IMR-90 (cell line): ENCODE measurements at regions not wholly inside any gene's neighbourhood (a gene's known extent, or its start where the extent isn't known, plus 50 kb on each side); places are given as distances from the start of the nearest gene placed in this dataset.

Source experiments
- ATAC-seq: fragments of 200-7000 bp; cut with Tn5 transposase; 2 replicates; pipeline ENCODE4 v1.9.1; 2020; ENCODE audit warnings: low read depth, mild to moderate bottlenecking, moderate library complexity
- BruUV-seq: library from RNA; stranded (reverse); fragments of 400-500 nt; replicated peaks from 2 replicates; lab custom pipeline; 2021; lab: Mats Ljungman, UMichigan
- CTCF ChIA-PET: fragments of 300-600 bp; formaldehyde crosslinking; extraction: SDS; loops from one replicate; lab custom pipeline; 2021; ENCODE audit warnings: antibody characterized with exemption; lab: Yijun Ruan, JAX
- POLR2A ChIA-PET: fragments of 300-600 bp; sonication (Branson Sonifier 250); formaldehyde crosslinking; loops from one replicate; lab custom pipeline; 2022; ENCODE audit warnings: antibody characterized with exemption; ENCODE audit not compliant: unreplicated experiment; lab: Charles Lee
- DNase-seq: peaks from one replicate; pipeline ENCODE4 v3.0.0; 2013
- H2AFZ ChIP-seq: replicated peaks from 2 replicates; pipeline ENCODE3; 2013; ENCODE audit warnings: low read length, mild to moderate bottlenecking; ENCODE audit not compliant: poor library complexity
- H2AK5ac ChIP-seq: 2 replicates; pipeline ENCODE4 v1.6.1; 2013; ENCODE audit warnings: low read depth, low read length, inconsistent platforms
- H2AK9ac ChIP-seq: replicated peaks from 2 replicates; pipeline ENCODE3; 2013; ENCODE audit warnings: mild to moderate bottlenecking, low read depth, low read length, moderate library complexity; ENCODE audit not compliant: poor library complexity
- H2BK120ac ChIP-seq: 2 replicates; pipeline ENCODE4 v1.6.1; 2013; ENCODE audit warnings: low read depth, low read length, inconsistent platforms
- H2BK15ac ChIP-seq: 3 replicates; pipeline ENCODE4 v1.6.1; 2013; ENCODE audit warnings: low read depth, low read length, inconsistent platforms
- H2BK20ac ChIP-seq: 2 replicates; pipeline ENCODE4 v1.6.1; 2013; ENCODE audit warnings: low read depth, mild to moderate bottlenecking, inconsistent platforms, low read length, moderate library complexity
- H2BK5ac ChIP-seq: 2 replicates; pipeline ENCODE4 v1.6.1; 2013; ENCODE audit warnings: mild to moderate bottlenecking, low read depth, low read length, inconsistent platforms; ENCODE audit not compliant: poor library complexity, severe bottlenecking
- H3K14ac ChIP-seq: replicated peaks from 2 replicates; pipeline ENCODE4 v1.6.1; 2013; ENCODE audit warnings: low read depth, low read length, inconsistent platforms
- H3K18ac ChIP-seq: 2 replicates; pipeline ENCODE4 v1.6.1; 2013; ENCODE audit warnings: low read depth, low read length, control low read depth
- H3K23ac ChIP-seq: 2 replicates; pipeline ENCODE4 v1.6.1; 2013; ENCODE audit warnings: low read depth, low read length, inconsistent platforms
- H3K27ac ChIP-seq: 2 replicates; pipeline ENCODE4 v1.5.1; 2013; ENCODE audit warnings: mild to moderate bottlenecking, control low read depth, low read length; ENCODE audit not compliant: insufficient read depth
- H3K27me3 ChIP-seq: 2 replicates; pipeline ENCODE4 v1.6.1; 2013; ENCODE audit warnings: low read length; ENCODE audit not compliant: control insufficient read depth, insufficient read depth
- H3K36me3 ChIP-seq: 2 replicates; pipeline ENCODE4 v1.6.1; 2013; ENCODE audit warnings: low read length, mixed read lengths; ENCODE audit not compliant: control insufficient read depth, insufficient read depth
- H3K4ac ChIP-seq: 2 replicates; pipeline ENCODE4 v1.6.1; 2013; ENCODE audit warnings: low read depth, low read length, inconsistent platforms
- H3K4me1 ChIP-seq: 2 replicates; pipeline ENCODE4 v1.6.1; 2013; ENCODE audit warnings: low read length, mixed read lengths; ENCODE audit not compliant: control insufficient read depth, insufficient read depth
- H3K4me2 ChIP-seq: 2 replicates; pipeline ENCODE4 v1.6.1; 2013; ENCODE audit warnings: low read depth, mild to moderate bottlenecking, control low read depth, low read length, moderate library complexity
- H3K4me3 ChIP-seq: 2 replicates; pipeline ENCODE4 v1.5.1; 2013; ENCODE audit warnings: low read depth, mild to moderate bottlenecking, control low read depth, low read length, moderate library complexity; ENCODE audit not compliant: insufficient read depth
- H3K56ac ChIP-seq: 2 replicates; pipeline ENCODE4 v1.6.1; 2013; ENCODE audit warnings: low read length, inconsistent platforms; ENCODE audit not compliant: insufficient read depth; ENCODE audit errors: extremely low read depth
- H3K79me1 ChIP-seq, 2 experiments: 2 replicates each; pipeline ENCODE4 v1.6.1; 2013; ENCODE audit warnings: low read length in 2 of 2, inconsistent platforms in 1 of 2, low read depth in 1 of 2
- H3K9ac ChIP-seq: 2 replicates; pipeline ENCODE4 v1.6.1; 2013; ENCODE audit warnings: low read depth, low read length, control low read depth
- H3K9me1 ChIP-seq: 2 replicates; pipeline ENCODE4 v1.6.1; 2013; ENCODE audit warnings: low read length, inconsistent platforms; ENCODE audit not compliant: insufficient read depth
- H3K9me3 ChIP-seq: 2 replicates; pipeline ENCODE4 v1.6.1; 2013; ENCODE audit warnings: low read length; ENCODE audit not compliant: control insufficient read depth, insufficient read depth
- H4K20me1 ChIP-seq: 2 replicates; pipeline ENCODE4 v1.6.1; 2013; ENCODE audit warnings: low read length, inconsistent platforms; ENCODE audit not compliant: insufficient read depth
- H4K5ac ChIP-seq: 2 replicates; pipeline ENCODE4 v1.6.1; 2013; ENCODE audit warnings: mild to moderate bottlenecking, low read depth, low read length, control low read depth
- H4K8ac ChIP-seq, 2 experiments: 2 replicates each; pipeline ENCODE4 v1.6.1; 2013; ENCODE audit warnings: low read depth in 2 of 2, low read length in 2 of 2, control low read depth in 1 of 2, inconsistent platforms in 1 of 2
- H4K91ac ChIP-seq: 2 replicates; pipeline ENCODE4 v1.6.1; 2013; ENCODE audit warnings: low read depth, low read length, inconsistent platforms; ENCODE audit not compliant: insufficient read depth
- BHLHE40 ChIP-seq: fragments of 150-350 bp; IDR thresholded peaks from 2 replicates; pipeline ENCODE4 v1.6.1; 2016; ENCODE audit warnings: mild to moderate bottlenecking, low read depth, low read length
- CHD1 ChIP-seq: IDR thresholded peaks from 2 replicates; pipeline ENCODE4 v1.6.1; 2012; ENCODE audit warnings: low read depth, low read length, improper control_type of control experiment
- ELK1 ChIP-seq: fragments of 150-350 bp; IDR thresholded peaks from 2 replicates; pipeline ENCODE4 v1.6.1; 2016; ENCODE audit warnings: low read depth, mild to moderate bottlenecking, low read length, moderate library complexity, borderline replicate concordance
- MAZ ChIP-seq: IDR thresholded peaks from 2 replicates; pipeline ENCODE4 v1.6.1; 2012; ENCODE audit warnings: low read depth, mild to moderate bottlenecking, low read length, improper control_type of control experiment, moderate library complexity, borderline replicate concordance
- MXI1 ChIP-seq: IDR thresholded peaks from 2 replicates; pipeline ENCODE4 v1.6.1; 2012; ENCODE audit warnings: low read depth, mild to moderate bottlenecking, low read length, moderate library complexity, borderline replicate concordance
- USF2 ChIP-seq: fragments of 150-350 bp; IDR thresholded peaks from 2 replicates; pipeline ENCODE4 v1.6.1; 2017; ENCODE audit warnings: mild to moderate bottlenecking, antibody characterized with exemption, low read length, low read depth
- WGBS, 2 experiments: methylation state at CpG; one replicate each; pipeline versions ENCODE4 v1.1.5 to v1.1.7; 2013; ENCODE audit warnings: missing lambda C conversion rate in 2 of 2; ENCODE audit not compliant: insufficient read length in 1 of 2; ENCODE audit errors: extremely low coverage in 2 of 2; 5-methylcytosine and 5-hydroxymethylcytosine counted together
- dilution Hi-C: fragments of 300-500 bp; cut with HindIII; formaldehyde crosslinking; loops from one replicate; pipeline ENCODE4 v1.14.3; 2018; ENCODE audit warnings: low sequenced_read_pairs; ENCODE audit not compliant: unreplicated experiment
- in situ Hi-C: fragments of 300-500 bp; cut with MboI; formaldehyde crosslinking; loops from 3 replicates; pipeline ENCODE4 v1.14.3; 2019; ENCODE audit warnings: low sequenced_read_pairs, inconsistent platforms, mixed read lengths
- intact Hi-C: fragments of 100-400 bp; cut with micrococcal nuclease; formaldehyde crosslinking; loops from 2 replicates; pipeline ENCODE4 v1.10.0; 2022

- H4K8ac ChIP-seq: no peak overlapping the region
- DNase-seq: peak; percentile 31
- no peak overlapping the region for H4K5ac ChIP-seq
- H3K4me2 ChIP-seq: no peak overlapping the region
- no peak overlapping the region for H2BK5ac ChIP-seq
- H2BK20ac ChIP-seq: no peak overlapping the region
- H3K79me1 ChIP-seq: no peaks in the 10 kb centered on the region
- ChIA-PET CTCF (interaction anchor here (1.5 kb wide), 1 partner anchor 185 kb away, joined by 4 read pairs; no protein-coding TSS in a partner anchor), POLR2A (no interaction called here)
- no peak overlapping the region for H3K4ac ChIP-seq
- in situ Hi-C loops (no loop called here), dilution Hi-C loops (no loop called here), intact Hi-C loops (no loop called here)
- H3K4me1 ChIP-seq: peaks cover 3% of the 10 kb centered on the region; the same call in 1 of the 2 replicates
- no CpG with 5 or more reads among the region's 4 CpGs for WGBS, 2 experiments
- no peak overlapping the region for H3K27ac ChIP-seq
- H3K4me3 ChIP-seq: no peak overlapping the region
- no peak for ATAC-seq
- TF ChIP-seq MAZ (no peak), CHD1 (no peak), USF2 (no peak), ELK1 (no peak), MXI1 (no peak), BHLHE40 (no peak)
- no peak overlapping the region for H2BK120ac ChIP-seq
- no peak overlapping the region for H3K23ac ChIP-seq
- H3K36me3 ChIP-seq: no peaks in the 10 kb centered on the region
- H3K9me1 ChIP-seq: no peaks in the 10 kb centered on the region
- BruUV-seq: no TSS peak
- no peaks in the 10 kb centered on the region for H3K9me3 ChIP-seq
- H3K18ac ChIP-seq: no peak overlapping the region
- no peak overlapping the region for H3K56ac ChIP-seq
- no peak overlapping the region for H3K9ac ChIP-seq
- no peak overlapping the region for H2AK9ac ChIP-seq
- H3K14ac ChIP-seq: no peak overlapping the region
- H2AFZ ChIP-seq: no peak overlapping the region
- no peak overlapping the region for H4K91ac ChIP-seq
- H2AK5ac ChIP-seq: no peak overlapping the region
- H4K20me1 ChIP-seq: no peaks in the 10 kb centered on the region
- no peak overlapping the region for H2BK15ac ChIP-seq
- peaks cover 10% of the 10 kb centered on the region for H3K27me3 ChIP-seq
Measured at GRCh38 chr12:5243014-5243413, 188.9 kb upstream of the NTF3 start.
